ENCODE measurements at regions not wholly inside any gene's neighbourhood (a gene's known extent, or its start where the extent isn't known, plus 50 kb on each side); places are given as distances from the start of the nearest gene placed in this dataset.

- Mint-ChIP-seq H3K27me3 (ENCODE audit: insufficient read depth, low read depth, poor library complexity) (peaks cover 3% of the 10 kb centered on the region), H3K27ac (no peak overlapping the region), H3K36me3 (ENCODE audit: low read depth) (no peaks in the 10 kb centered on the region), H3K4me3 (no peak overlapping the region), H3K4me1 (no peaks in the 10 kb centered on the region), H3K9me3 (peaks cover 3% of the 10 kb centered on the region; the same call in 1 of the 3 replicates)
- Histone ChIP-seq H3K27me3 (ENCODE audit: insufficient read depth) (no peaks in the 10 kb centered on the region), H2AFZ (no peak overlapping the region), H4K20me1 (replicated peaks; ENCODE audit: insufficient read depth) (no peaks in the 10 kb centered on the region), H3K9me2 (ENCODE audit: insufficient read depth) (no peaks in the 10 kb centered on the region; the same call in 1 of the 2 replicates), H3K4me2 (no peak overlapping the region), H3K36me3 (ENCODE audit: insufficient read depth) (no peaks in the 10 kb centered on the region), H3K79me2 (replicated peaks; ENCODE audit: insufficient read depth) (no peaks in the 10 kb centered on the region), H3K4me3 (no peak overlapping the region), H3F3A (replicated peaks; ENCODE audit: low read depth) (no peaks in the 10 kb centered on the region), H3K4me1 (ENCODE audit: insufficient read depth) (no peaks in the 10 kb centered on the region), H3K27ac (ENCODE audit: low read depth) (no peak overlapping the region)
- TF ChIP-seq NANOG (IDR thresholded peaks at IDR 0.05; ENCODE audit: borderline replicate concordance) (no peak), CREB1 (CRISPR knock-in tag; IDR thresholded peaks at IDR 0.05; ENCODE audit: low read depth) (no peak), REST (IDR thresholded peaks at IDR 0.05; ENCODE audit: unreplicated experiment) (no peak), ZNF462 (CRISPR knock-in tag; IDR thresholded peaks at IDR 0.05) (no peak)
- TF ChIP-seq, protein P1, sequence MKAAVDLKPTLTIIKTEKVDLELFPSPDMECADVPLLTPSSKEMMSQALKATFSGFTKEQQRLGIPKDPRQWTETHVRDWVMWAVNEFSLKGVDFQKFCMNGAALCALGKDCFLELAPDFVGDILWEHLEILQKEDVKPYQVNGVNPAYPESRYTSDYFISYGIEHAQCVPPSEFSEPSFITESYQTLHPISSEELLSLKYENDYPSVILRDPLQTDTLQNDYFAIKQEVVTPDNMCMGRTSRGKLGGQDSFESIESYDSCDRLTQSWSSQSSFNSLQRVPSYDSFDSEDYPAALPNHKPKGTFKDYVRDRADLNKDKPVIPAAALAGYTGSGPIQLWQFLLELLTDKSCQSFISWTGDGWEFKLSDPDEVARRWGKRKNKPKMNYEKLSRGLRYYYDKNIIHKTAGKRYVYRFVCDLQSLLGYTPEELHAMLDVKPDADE (IDR thresholded peaks at IDR 0.05) = no peak
- ATAC-seq = no peak
- DNase-seq (ENCODE audit: low spot score) = peak; percentile 13
Measured at GRCh38 chr6:84551797-84552196, 212.6 kb downstream of the TBX18 start.
